Stomach (tissue), 8 donors: ENCODE measurements at regions not wholly inside any gene's neighbourhood (a gene's known extent, or its start where the extent isn't known, plus 50 kb on each side); places are given as distances from the start of the nearest gene placed in this dataset.

Experiments
- DNase-seq, 2 donors: peaks; one replicate each; pipeline versions ENCODE4 v3.0.0 to v3.0.0-alpha.2; 2013 to 2019
- H3K27ac ChIP-seq, 5 donors: fragments of 200-600 bp in 4 of 5; sonication (generic) in 4 of 5; one replicate each; pipeline ENCODE4 v1.5.1; 2013 to 2019; ENCODE audit warnings: mild to moderate bottlenecking in 1 of 5, moderate library complexity in 1 of 5
- H3K27me3 ChIP-seq, 3 donors: fragments of 200-600 bp; sonication (generic); one replicate each; pipeline ENCODE4 v1.5.1; 2017 to 2019; ENCODE audit warnings: mixed run types in 1 of 3
- H3K36me3 ChIP-seq, 4 donors: fragments of 200-600 bp; sonication (generic); 1 replicate in 3 of 4; 2 replicates in 1 of 4; pipeline ENCODE4 v1.5.1; 2016 to 2019
- H3K4me1 ChIP-seq, 4 donors: fragments of 200-600 bp; sonication (generic); one replicate each; pipeline ENCODE4 v1.5.1; 2016 to 2019
- H3K4me3 ChIP-seq, 4 donors: fragments of 200-600 bp; sonication (generic) in 3 of 4; one replicate each; pipeline ENCODE4 v1.5.1; 2016 to 2019; ENCODE audit warnings: mild to moderate bottlenecking in 1 of 4
- H3K9me3 ChIP-seq, 4 donors: fragments of 200-600 bp; sonication (generic); one replicate each; pipeline ENCODE4 v1.5.1; 2016 to 2019
- CTCF ChIP-seq, 7 experiments: fragments of 450-650 bp in 4 of 7; fragments of 200-600 bp in 3 of 7; sonication (generic) in 3 of 7; IDR thresholded peaks; one replicate each; pipeline ENCODE4 v1.5.1; 2016 to 2019; ENCODE audit warnings: antibody characterized with exemption in 7 of 7, control low read depth in 2 of 7, mild to moderate bottlenecking in 1 of 7
- EP300 ChIP-seq: sonication (generic); formaldehyde crosslinking; IDR thresholded peaks from one replicate; pipeline ENCODE4 v1.6.1; 2017; ENCODE audit warnings: antibody characterized with exemption
- POLR2A ChIP-seq, 4 donors: fragments of 450-650 bp; IDR thresholded peaks; one replicate each; pipeline ENCODE4 v1.6.1; 2016; ENCODE audit warnings: antibody characterized with exemption in 4 of 4, control low read depth in 2 of 4, mild to moderate bottlenecking in 1 of 4, moderate library complexity in 1 of 4
- POLR2AphosphoS5 ChIP-seq, 3 donors: sonication (generic); formaldehyde crosslinking; IDR thresholded peaks; one replicate each; pipeline ENCODE4 v1.6.1; 2016; ENCODE audit warnings: antibody characterized with exemption in 3 of 3
- WGBS, 5 donors: extraction: QIAGEN DNeasy Blood & Tissue Kit in 3 of 5; methylation state at CpG; one replicate each; pipeline versions ENCODE4 v1.1.5 to v1.1.7; 2013 to 2018; 5-methylcytosine and 5-hydroxymethylcytosine counted together
- intact Hi-C: fragments of 100-400 bp; cut with DNase I; formaldehyde crosslinking; loops from one replicate; pipeline ENCODE4 v1.15.1; 2023; ENCODE audit warnings: low total_unique reads
- small RNA-seq, 4 donors: library from RNA; depleted of rRNA; stranded (forward); fragments of <200 nt; gene quantifications; one replicate each; pipeline ENCODE3, GENCODE V24; 2016
- donor health status: healthy with polysubstance abuse.
- donor health status: Bipolar disorder and iron deficiency.
- donor health status: healthy.

- Histone ChIP-seq H3K9me3 (no peaks in the 10 kb centered on the region), H3K4me3 (no peak overlapping the region), H3K27me3 (no peaks in the 10 kb centered on the region), H3K36me3 (no peaks in the 10 kb centered on the region), H3K27ac (no peak overlapping the region), H3K4me1 (no peaks in the 10 kb centered on the region)
- TF ChIP-seq POLR2A (IDR thresholded peaks at IDR 0.05) (no peak), CTCF (IDR thresholded peaks at IDR 0.05) (no peak), EP300 (no peak)
- WGBS, 5 donors = 88 to 93% (median 92%) methylated on average over 13 of the region's 13 CpGs
- no peak for DNase-seq
- intact Hi-C loops = no loop called here
Observed at GRCh38 chr15:93143186-93143585, 54.2 kb upstream of the RGMA start.

GRCh38 chr15:93141371-93141794, 52.4 kb upstream of the RGMA start:
- no peaks in the 10 kb centered on the region for H3K27me3 ChIP-seq
- no peaks in the 10 kb centered on the region for H3K9me3 ChIP-seq
- no peak overlapping the region for H3K27ac ChIP-seq
- no peak overlapping the region for H3K4me3 ChIP-seq
- intact Hi-C loops = no loop called here
- no peak for DNase-seq
- no peaks in the 10 kb centered on the region for H3K4me1 ChIP-seq
- 63 to 75% (median 72%) methylated on average over 8 of the region's 8 CpGs for WGBS, 5 donors
- TF ChIP-seq CTCF (IDR thresholded peaks at IDR 0.05) = no peak
- no peak for TF ChIP-seq POLR2AphosphoS5 (IDR thresholded peaks at IDR 0.05)
- TF ChIP-seq EP300 = no peak
- no peak for TF ChIP-seq POLR2A (IDR thresholded peaks at IDR 0.05)
- no peaks in the 10 kb centered on the region for H3K36me3 ChIP-seq

GRCh38 chr15:93139436-93139835, 50.4 kb upstream of the RGMA start:
- DNase-seq = no peak
- TF ChIP-seq CTCF (IDR thresholded peaks at IDR 0.05) (no peak), EP300 (no peak), POLR2A (IDR thresholded peaks at IDR 0.05) (no peak), POLR2AphosphoS5 (IDR thresholded peaks at IDR 0.05) (no peak)
- Histone ChIP-seq H3K4me3 (no peak overlapping the region), H3K27ac (no peak overlapping the region), H3K4me1 (no peaks in the 10 kb centered on the region), H3K9me3 (no peaks in the 10 kb centered on the region), H3K36me3 (no peaks in the 10 kb centered on the region), H3K27me3 (no peaks in the 10 kb centered on the region)
- WGBS, 5 donors = 83 to 96% (median 94%) methylated on average over 8 of the region's 8 CpGs
- intact Hi-C loops = no loop called here

GRCh38 chr15:93138681-93139250, 49.8 kb upstream of the RGMA start:
- 85 to 97% (median 96%) methylated on average over 3 of the region's 3 CpGs for WGBS, 5 donors
- Histone ChIP-seq H3K4me1 (no peaks in the 10 kb centered on the region), H3K36me3 (no peaks in the 10 kb centered on the region), H3K9me3 (no peaks in the 10 kb centered on the region), H3K27me3 (no peaks in the 10 kb centered on the region), H3K27ac (no peak overlapping the region), H3K4me3 (no peak overlapping the region)
- no peak for DNase-seq
- TF ChIP-seq CTCF (IDR thresholded peaks at IDR 0.05) = no peak
- no peak for TF ChIP-seq POLR2AphosphoS5 (IDR thresholded peaks at IDR 0.05)
- no peak for TF ChIP-seq EP300
- TF ChIP-seq POLR2A (IDR thresholded peaks at IDR 0.05) = no peak
- intact Hi-C loops = no loop called here

Small RNAs in the stretch of these regions (small RNA-seq; reads per million reads assigned to genes)
- gene AC103996.1 = 0 reads per million in 4 donors
- 0 reads per million in 4 donors for gene AC112693.2
